Upper lobe of left lung (tissue), 4 donors: ENCODE measurements at regions not wholly inside any gene's neighbourhood (a gene's known extent, or its start where the extent isn't known, plus 50 kb on each side); places are given as distances from the start of the nearest gene placed in this dataset.

Experiments used
- EP300 ChIP-seq, 4 donors: sonication (generic); formaldehyde crosslinking; IDR thresholded peaks; one replicate each; pipeline ENCODE4 v1.5.1; 2017; ENCODE audit warnings: antibody characterized with exemption in 4 of 4, control low read depth in 2 of 4
- POLR2A ChIP-seq, 4 donors: fragments of 450-650 bp; IDR thresholded peaks; one replicate each; pipeline ENCODE4 v1.5.1; 2016 to 2017; ENCODE audit warnings: antibody characterized with exemption in 4 of 4, mild to moderate bottlenecking in 2 of 4
- POLR2AphosphoS5 ChIP-seq, 2 donors: sonication (generic); formaldehyde crosslinking; IDR thresholded peaks; one replicate each; pipeline ENCODE4 v1.5.1; 2017; ENCODE audit warnings: antibody characterized with exemption in 2 of 2
- TF ChIP-seq, protein P1 (sequence below), 6 experiments: fragments of 450-650 bp in 4 of 6; fragments of 200-600 bp in 2 of 6; sonication (generic) in 2 of 6; IDR thresholded peaks; one replicate each; pipeline ENCODE4 v1.5.1; 2016 to 2019; ENCODE audit warnings: antibody characterized with exemption in 6 of 6

DNA sequence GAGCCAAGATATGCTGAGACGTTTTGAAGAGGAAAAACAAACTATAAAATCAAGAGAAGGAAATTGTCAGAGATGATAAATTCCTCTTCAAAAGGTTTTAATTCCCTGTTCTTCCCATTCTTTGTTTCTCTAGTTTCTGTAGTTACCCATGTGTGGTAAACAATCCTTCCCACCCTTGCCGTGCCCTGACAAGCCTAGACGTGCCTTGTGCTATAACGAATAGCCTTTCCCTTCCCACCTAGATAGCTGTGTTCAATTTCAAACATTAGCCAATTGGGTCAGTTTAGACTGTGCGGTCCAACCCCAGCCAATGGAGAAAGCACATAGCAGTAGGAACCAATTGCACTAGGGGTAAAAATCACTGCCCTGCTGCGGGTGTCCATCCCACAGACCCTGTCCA lies 138.1 kb downstream of the RALA start:
- TF ChIP-seq, protein P1, sequence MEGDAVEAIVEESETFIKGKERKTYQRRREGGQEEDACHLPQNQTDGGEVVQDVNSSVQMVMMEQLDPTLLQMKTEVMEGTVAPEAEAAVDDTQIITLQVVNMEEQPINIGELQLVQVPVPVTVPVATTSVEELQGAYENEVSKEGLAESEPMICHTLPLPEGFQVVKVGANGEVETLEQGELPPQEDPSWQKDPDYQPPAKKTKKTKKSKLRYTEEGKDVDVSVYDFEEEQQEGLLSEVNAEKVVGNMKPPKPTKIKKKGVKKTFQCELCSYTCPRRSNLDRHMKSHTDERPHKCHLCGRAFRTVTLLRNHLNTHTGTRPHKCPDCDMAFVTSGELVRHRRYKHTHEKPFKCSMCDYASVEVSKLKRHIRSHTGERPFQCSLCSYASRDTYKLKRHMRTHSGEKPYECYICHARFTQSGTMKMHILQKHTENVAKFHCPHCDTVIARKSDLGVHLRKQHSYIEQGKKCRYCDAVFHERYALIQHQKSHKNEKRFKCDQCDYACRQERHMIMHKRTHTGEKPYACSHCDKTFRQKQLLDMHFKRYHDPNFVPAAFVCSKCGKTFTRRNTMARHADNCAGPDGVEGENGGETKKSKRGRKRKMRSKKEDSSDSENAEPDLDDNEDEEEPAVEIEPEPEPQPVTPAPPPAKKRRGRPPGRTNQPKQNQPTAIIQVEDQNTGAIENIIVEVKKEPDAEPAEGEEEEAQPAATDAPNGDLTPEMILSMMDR (IDR thresholded peaks at IDR 0.05), result no peak
- no peak for TF ChIP-seq POLR2A (IDR thresholded peaks at IDR 0.05)
- TF ChIP-seq POLR2AphosphoS5 (IDR thresholded peaks at IDR 0.05), result no peak
- no peak for TF ChIP-seq EP300 (IDR thresholded peaks at IDR 0.05)
